ENCODE measurements at regions not wholly inside any gene's neighbourhood (a gene's known extent, or its start where the extent isn't known, plus 50 kb on each side); places are given as distances from the start of the nearest gene placed in this dataset.

- no peak for DNase-seq (ENCODE audit: low spot score)
These were observed 125.1 kb upstream of the FAM204A start for GRCh38 chr10:118467200-118467599.

- DNase-seq (ENCODE audit: low spot score): no peak
These were observed 123.3 kb upstream of the FAM204A start for GRCh38 chr10:118465300-118465874.

GRCh38 chr10:118463740-118464139 is 121.6 kb upstream of the FAM204A start:
- no peak for DNase-seq (ENCODE audit: low spot score)

GRCh38 chr10:118462401-118462800 is 120.3 kb upstream of the FAM204A start:
- no peak for DNase-seq (ENCODE audit: low spot score)

GRCh38 chr10:118459642-118460193 is 117.6 kb upstream of the FAM204A start:
- peak; percentile 70 for DNase-seq (ENCODE audit: low spot score)

GRCh38 chr10:118458957-118459641 is 117.0 kb upstream of the FAM204A start:
- DNase-seq (ENCODE audit: low spot score): no peak

- DNase-seq (ENCODE audit: low spot score): no peak
These were observed 115.8 kb upstream of the FAM204A start for GRCh38 chr10:118457824-118458428.

- no peak for DNase-seq (ENCODE audit: low spot score)
These were observed 113.1 kb upstream of the FAM204A start for GRCh38 chr10:118455181-118455695.

GRCh38 chr10:118454211-118454610 is 112.1 kb upstream of the FAM204A start:
- no peak for DNase-seq (ENCODE audit: low spot score)

- no peak for DNase-seq (ENCODE audit: low spot score)
These were observed 110.0 kb upstream of the FAM204A start for GRCh38 chr10:118452098-118452497.

- no peak for DNase-seq (ENCODE audit: low spot score)
These were observed 107.4 kb upstream of the FAM204A start for GRCh38 chr10:118449521-118449920.

GRCh38 chr10:118448744-118449143 is 106.6 kb upstream of the FAM204A start:
- no peak for DNase-seq (ENCODE audit: low spot score)

- DNase-seq (ENCODE audit: low spot score): no peak
These were observed 105.5 kb upstream of the FAM204A start for GRCh38 chr10:118447478-118448270.

GRCh38 chr10:118445535-118445934 is 103.4 kb upstream of the FAM204A start:
- no peak for DNase-seq (ENCODE audit: low spot score)

- no peak for DNase-seq (ENCODE audit: low spot score)
These were observed 101.9 kb upstream of the FAM204A start for GRCh38 chr10:118444069-118444468.

- no peak for DNase-seq (ENCODE audit: low spot score)
These were observed 99.9 kb upstream of the FAM204A start for GRCh38 chr10:118442032-118442431.

GRCh38 chr10:118439824-118440223 is 97.7 kb upstream of the FAM204A start:
- DNase-seq (ENCODE audit: low spot score): no peak

- no peak for DNase-seq (ENCODE audit: low spot score)
These were observed 94.6 kb upstream of the FAM204A start for GRCh38 chr10:118436742-118437141.

- no peak for DNase-seq (ENCODE audit: low spot score)
These were observed 88.1 kb upstream of the FAM204A start for GRCh38 chr10:118430190-118430589.

GRCh38 chr10:118423800-118424442 is 81.8 kb upstream of the FAM204A start:
- peak; percentile 83 for DNase-seq (ENCODE audit: low spot score)

- no peak for DNase-seq (ENCODE audit: low spot score)
These were observed 80.1 kb upstream of the FAM204A start for GRCh38 chr10:118422241-118422640.

Measured in SK-N-DZ (cell line).